ENCODE measurements at regions not wholly inside any gene's neighbourhood (a gene's known extent, or its start where the extent isn't known, plus 50 kb on each side); places are given as distances from the start of the nearest gene placed in this dataset.

DNA sequence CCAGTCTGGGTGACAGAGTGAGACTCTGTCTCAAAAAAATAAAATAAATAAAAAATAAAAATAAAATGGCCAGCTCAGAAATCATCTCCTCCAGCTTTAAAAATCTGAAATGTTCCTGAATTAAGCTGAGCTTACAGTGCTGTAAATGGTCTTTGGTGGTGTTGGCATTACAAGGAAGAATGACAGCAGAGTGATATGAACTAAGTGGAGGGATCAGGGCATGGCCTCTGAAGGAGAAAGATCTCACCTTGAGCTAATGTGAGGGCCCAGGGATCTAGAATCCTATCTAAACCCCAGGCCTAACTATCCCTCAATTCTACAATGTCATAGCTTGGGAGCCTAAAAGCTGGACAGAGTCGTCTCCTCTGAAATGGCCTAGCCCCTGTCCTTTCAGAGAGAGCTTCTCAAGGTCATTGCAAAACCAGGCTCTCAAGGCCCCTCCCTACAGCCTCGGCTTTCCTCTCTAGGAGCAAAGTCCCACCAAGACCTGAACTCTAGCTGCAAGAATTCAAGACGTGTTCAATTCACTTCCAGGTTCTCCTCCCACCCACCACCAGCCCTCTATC is 345.4 kb downstream of the BUD13 start:
- TF ChIP-seq, protein P1, sequence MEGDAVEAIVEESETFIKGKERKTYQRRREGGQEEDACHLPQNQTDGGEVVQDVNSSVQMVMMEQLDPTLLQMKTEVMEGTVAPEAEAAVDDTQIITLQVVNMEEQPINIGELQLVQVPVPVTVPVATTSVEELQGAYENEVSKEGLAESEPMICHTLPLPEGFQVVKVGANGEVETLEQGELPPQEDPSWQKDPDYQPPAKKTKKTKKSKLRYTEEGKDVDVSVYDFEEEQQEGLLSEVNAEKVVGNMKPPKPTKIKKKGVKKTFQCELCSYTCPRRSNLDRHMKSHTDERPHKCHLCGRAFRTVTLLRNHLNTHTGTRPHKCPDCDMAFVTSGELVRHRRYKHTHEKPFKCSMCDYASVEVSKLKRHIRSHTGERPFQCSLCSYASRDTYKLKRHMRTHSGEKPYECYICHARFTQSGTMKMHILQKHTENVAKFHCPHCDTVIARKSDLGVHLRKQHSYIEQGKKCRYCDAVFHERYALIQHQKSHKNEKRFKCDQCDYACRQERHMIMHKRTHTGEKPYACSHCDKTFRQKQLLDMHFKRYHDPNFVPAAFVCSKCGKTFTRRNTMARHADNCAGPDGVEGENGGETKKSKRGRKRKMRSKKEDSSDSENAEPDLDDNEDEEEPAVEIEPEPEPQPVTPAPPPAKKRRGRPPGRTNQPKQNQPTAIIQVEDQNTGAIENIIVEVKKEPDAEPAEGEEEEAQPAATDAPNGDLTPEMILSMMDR (IDR thresholded peaks at IDR 0.05; ENCODE audit: low read length), result no peak
- TF ChIP-seq EZH2 (IDR thresholded peaks at IDR 0.05; ENCODE audit: borderline replicate concordance, low read length), result no peak

GRCh38 chr11:116426761-116427160 is 346.0 kb downstream of the BUD13 start:
- no peaks in the 10 kb centered on the region for H3K9me3 ChIP-seq (ENCODE audit: low read length)

More for the DNA sequence above, 345.4 kb downstream of the BUD13 start:
- H3K4me3 ChIP-seq (ENCODE audit: low read depth, low read length, poor library complexity, severe bottlenecking), result no peak overlapping the region
- no peaks in the 10 kb centered on the region for H3K9me2 ChIP-seq (ENCODE audit: low read depth, low read length)
- H2AFZ ChIP-seq (ENCODE audit: low read length), result no peak overlapping the region
- no peak overlapping the region for H3K9ac ChIP-seq (ENCODE audit: low read length)
- H3F3A ChIP-seq (ENCODE audit: insufficient read depth, low read length), result no peaks in the 10 kb centered on the region
- no peak overlapping the region for H3K4me2 ChIP-seq (ENCODE audit: low read length)
- no peak overlapping the region for H3K27ac ChIP-seq (ENCODE audit: low read depth, low read length, poor library complexity, severe bottlenecking)
- H3K27me3 ChIP-seq (ENCODE audit: insufficient read depth, low read length), result no peaks in the 10 kb centered on the region
- H3K79me2 ChIP-seq (ENCODE audit: insufficient read depth, low read length), result no peaks in the 10 kb centered on the region
- no peaks in the 10 kb centered on the region for H3K4me1 ChIP-seq (ENCODE audit: insufficient read depth, low read length, severe bottlenecking)
- no peaks in the 10 kb centered on the region for H3K36me3 ChIP-seq (ENCODE audit: insufficient read depth, low read length)
- H3K9me3 ChIP-seq (ENCODE audit: low read length), result no peaks in the 10 kb centered on the region
- no peaks in the 10 kb centered on the region for H4K20me1 ChIP-seq (ENCODE audit: insufficient read depth, low read length)

GRCh38 chr11:116424615-116425261 is 348.0 kb downstream of the BUD13 start:
- no peak overlapping the region for H3K27ac ChIP-seq (ENCODE audit: low read depth, low read length, poor library complexity, severe bottlenecking)
- H2AFZ ChIP-seq (ENCODE audit: low read length), result no peak overlapping the region
- H4K20me1 ChIP-seq (ENCODE audit: insufficient read depth, low read length), result no peaks in the 10 kb centered on the region
- H3K9ac ChIP-seq (ENCODE audit: low read length), result no peak overlapping the region
- H3K27me3 ChIP-seq (ENCODE audit: insufficient read depth, low read length), result no peaks in the 10 kb centered on the region
- no peak overlapping the region for H3K4me2 ChIP-seq (ENCODE audit: low read length)
- H3K36me3 ChIP-seq (ENCODE audit: insufficient read depth, low read length), result no peaks in the 10 kb centered on the region
- no peak overlapping the region for H3K4me3 ChIP-seq (ENCODE audit: low read depth, low read length, poor library complexity, severe bottlenecking)
- no peaks in the 10 kb centered on the region for H3F3A ChIP-seq (ENCODE audit: insufficient read depth, low read length)
- no peaks in the 10 kb centered on the region for H3K9me3 ChIP-seq (ENCODE audit: low read length)
- TF ChIP-seq, protein P1 (IDR thresholded peaks at IDR 0.05; ENCODE audit: low read length), result no peak
- no peak for TF ChIP-seq EZH2 (IDR thresholded peaks at IDR 0.05; ENCODE audit: borderline replicate concordance, low read length)
- no peaks in the 10 kb centered on the region for H3K79me2 ChIP-seq (ENCODE audit: insufficient read depth, low read length)
- H3K9me2 ChIP-seq (ENCODE audit: low read depth, low read length), result no peaks in the 10 kb centered on the region
- H3K4me1 ChIP-seq (ENCODE audit: insufficient read depth, low read length, severe bottlenecking), result no peaks in the 10 kb centered on the region

More at GRCh38 chr11:116426761-116427160, 346.0 kb downstream of the BUD13 start:
- Histone ChIP-seq H3K4me1 (ENCODE audit: insufficient read depth, low read length, severe bottlenecking) (no peaks in the 10 kb centered on the region), H3K4me2 (ENCODE audit: low read length) (no peak overlapping the region), H3K36me3 (ENCODE audit: insufficient read depth, low read length) (no peaks in the 10 kb centered on the region), H3K4me3 (ENCODE audit: low read depth, low read length, poor library complexity, severe bottlenecking) (no peak overlapping the region), H3F3A (ENCODE audit: insufficient read depth, low read length) (no peaks in the 10 kb centered on the region), H3K27me3 (ENCODE audit: insufficient read depth, low read length) (no peaks in the 10 kb centered on the region), H3K27ac (ENCODE audit: low read depth, low read length, poor library complexity, severe bottlenecking) (no peak overlapping the region), H3K9ac (ENCODE audit: low read length) (no peak overlapping the region), H3K79me2 (ENCODE audit: insufficient read depth, low read length) (no peaks in the 10 kb centered on the region), H2AFZ (ENCODE audit: low read length) (no peak overlapping the region), H3K9me2 (ENCODE audit: low read depth, low read length) (no peaks in the 10 kb centered on the region), H4K20me1 (ENCODE audit: insufficient read depth, low read length) (no peaks in the 10 kb centered on the region)
- TF ChIP-seq, protein P1 (IDR thresholded peaks at IDR 0.05; ENCODE audit: low read length), result no peak
- TF ChIP-seq EZH2 (IDR thresholded peaks at IDR 0.05; ENCODE audit: borderline replicate concordance, low read length), result no peak

Measured in OCI-LY1 (cell line).